Amniotic stem cell (primary cell): ENCODE measurements at regions not wholly inside any gene's neighbourhood (a gene's known extent, or its start where the extent isn't known, plus 50 kb on each side); places are given as distances from the start of the nearest gene placed in this dataset.
"Not testable (repeated sequence)": the region's sequence is repeated elsewhere in the genome, so short reads cannot be mapped to it uniquely, and the experiment has no call there.

Source experiments
- DNase-seq: peaks from one replicate; lab custom pipeline; 2025; lab: John Stamatoyannopoulos, UW

DNA sequence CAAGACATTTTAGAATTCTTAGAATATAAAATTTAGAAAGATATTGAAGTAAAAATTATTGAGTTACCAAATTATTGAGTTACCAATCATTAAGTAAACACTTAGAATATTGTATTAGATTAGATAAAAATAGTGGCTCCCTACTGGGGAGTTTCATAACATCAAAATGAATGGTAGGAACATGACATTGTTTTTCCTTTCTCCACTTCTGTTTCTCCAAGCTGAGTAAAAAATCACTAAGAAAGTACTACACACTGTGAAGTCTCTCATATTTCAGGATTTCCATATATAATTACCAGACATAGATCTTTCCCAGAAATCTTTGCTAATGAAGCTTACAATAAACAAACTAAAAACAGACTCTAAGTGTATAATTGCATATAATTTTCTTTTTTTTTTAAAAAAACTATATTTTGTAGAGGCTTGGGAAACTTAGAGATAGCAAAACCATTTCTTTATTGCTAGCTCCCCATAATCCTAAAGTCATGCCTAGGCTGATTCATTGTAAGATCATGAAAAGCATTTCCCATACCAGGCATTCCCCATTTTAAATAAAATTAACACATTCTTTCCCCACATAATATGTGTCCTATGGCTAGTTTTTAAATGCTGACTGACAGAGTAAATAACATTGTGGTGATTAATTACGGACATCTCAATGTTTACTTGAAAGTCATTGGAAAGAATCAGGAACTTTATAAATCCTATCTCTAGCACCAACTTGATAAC, 1408.7 kb upstream of the GOT2 start:
- no peak for DNase-seq

DNA sequence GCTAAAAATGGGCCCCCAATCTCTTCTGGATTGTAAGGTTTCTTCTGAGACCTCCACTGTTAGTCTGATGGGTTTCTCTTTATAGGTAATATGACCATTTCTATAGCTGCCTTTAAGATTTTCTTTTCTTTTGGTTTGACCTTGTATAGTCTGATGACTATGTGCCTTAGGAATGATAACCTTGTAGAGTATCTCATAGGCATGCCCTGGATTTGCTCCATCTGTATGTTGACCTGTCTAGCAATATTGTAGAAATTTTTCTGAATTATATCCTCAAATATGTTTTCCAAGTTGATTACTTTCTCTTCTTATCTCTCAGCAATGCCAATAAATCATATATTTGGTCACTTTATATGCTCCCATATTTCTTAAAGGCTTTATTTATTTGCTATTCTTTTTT, 1403.8 kb upstream of the GOT2 start:
- no peak for DNase-seq

DNA sequence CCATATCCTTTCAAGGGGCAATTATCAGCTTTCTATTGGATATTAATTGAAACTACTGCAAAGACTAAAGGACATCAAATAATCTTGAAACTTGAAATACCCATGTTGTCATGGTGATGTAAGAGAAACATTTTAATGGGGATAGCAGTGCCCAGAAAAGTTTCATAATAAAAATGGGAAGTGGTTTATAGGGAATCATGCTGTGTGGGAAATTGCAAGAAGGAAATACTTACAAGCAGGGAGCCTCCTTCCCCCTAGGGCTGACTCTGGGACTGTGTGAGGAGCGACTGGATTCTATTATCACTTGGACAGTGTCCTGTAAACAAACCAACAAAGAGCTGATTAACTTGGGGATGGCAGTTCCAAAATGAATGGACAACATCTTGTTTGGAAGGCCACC, 1393.1 kb upstream of the GOT2 start:
- DNase-seq: no peak

DNA sequence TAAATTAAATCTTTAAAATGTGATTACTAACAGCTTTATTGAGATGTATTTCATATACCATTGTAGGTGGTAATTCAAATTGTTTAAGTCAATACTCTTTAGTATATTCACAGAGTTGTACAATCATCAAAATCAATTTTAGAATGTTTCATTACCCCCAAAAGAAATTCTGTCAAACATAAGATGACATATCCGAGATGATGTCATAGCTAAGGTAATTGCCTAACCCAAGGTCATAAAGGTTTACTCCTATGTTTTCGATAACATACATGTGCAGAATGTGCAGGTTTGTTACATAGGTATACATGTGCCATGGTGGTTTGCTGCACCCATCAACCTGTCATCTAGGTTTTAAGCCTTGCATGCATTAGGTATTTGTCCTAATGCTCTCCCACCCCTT, 1392.0 kb upstream of the GOT2 start:
- DNase-seq: not testable (repeated sequence)

GRCh38 chr16:60123392-60124023, 1389.4 kb upstream of the GOT2 start:
- no peak for DNase-seq

GRCh38 chr16:60120586-60120985, 1386.5 kb upstream of the GOT2 start:
- no peak for DNase-seq

GRCh38 chr16:60110531-60110930, 1376.4 kb upstream of the GOT2 start:
- no peak for DNase-seq

- DNase-seq: no peak
These were observed 1373.8 kb upstream of the GOT2 start for GRCh38 chr16:60107871-60108270.

GRCh38 chr16:60107437-60107836, 1373.3 kb upstream of the GOT2 start:
- no peak for DNase-seq

DNA sequence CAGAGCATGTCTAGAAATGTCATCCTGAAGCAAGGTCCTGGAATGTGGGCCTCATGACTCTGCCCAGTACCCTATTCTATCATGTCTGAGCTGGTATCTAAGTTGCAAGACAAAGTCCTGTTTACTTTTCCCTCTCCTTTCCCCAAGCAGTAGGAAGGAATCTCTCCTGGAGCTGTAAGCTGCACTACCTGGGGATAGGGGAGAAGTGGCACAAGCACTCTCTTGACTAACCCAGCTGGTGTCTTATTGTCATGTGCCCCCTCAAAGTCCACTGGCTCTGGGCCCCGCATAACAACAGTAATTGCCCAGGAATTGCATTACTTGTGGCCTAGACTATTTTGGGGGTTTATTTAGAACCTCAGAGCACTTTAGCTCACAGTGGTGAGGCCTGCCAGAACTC, 1366.3 kb upstream of the GOT2 start:
- no peak for DNase-seq

DNA sequence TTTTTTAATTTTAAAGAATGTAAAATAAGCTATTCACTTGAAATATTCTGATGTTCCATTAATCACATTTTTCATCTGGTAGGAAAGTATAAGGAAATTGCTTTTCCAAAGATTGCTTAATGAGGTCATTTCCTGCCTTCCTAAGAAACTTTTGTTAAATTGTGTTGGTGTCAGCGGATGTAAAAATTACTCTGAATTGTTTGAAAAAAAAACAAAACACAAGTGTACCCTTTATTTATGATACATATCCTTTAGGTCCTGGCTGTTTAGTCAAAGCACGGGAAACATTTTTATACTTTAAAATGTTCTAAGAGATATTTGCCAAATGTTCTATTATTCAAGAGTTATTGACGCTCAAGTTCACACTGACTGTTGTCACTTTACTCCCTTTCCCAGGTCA, 1357.4 kb upstream of the GOT2 start:
- DNase-seq: no peak

DNA sequence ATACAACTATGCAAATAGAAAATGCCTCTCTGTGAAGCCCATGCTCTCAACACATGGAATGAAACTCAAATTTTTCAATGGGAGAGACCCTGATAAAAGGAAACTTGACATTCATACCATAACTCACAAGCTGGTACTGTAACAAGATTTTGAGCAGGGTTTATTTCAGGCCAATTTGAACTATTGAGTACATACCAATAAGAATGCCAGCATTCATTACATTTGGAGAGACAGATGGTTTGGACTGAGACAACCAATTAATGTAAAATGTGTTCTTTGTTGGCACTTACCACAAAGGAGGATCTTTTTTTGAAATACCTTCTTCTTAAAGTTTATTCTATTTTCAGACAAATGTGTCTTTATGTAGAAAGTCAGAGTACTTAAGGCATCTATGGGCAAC, 1357.0 kb upstream of the GOT2 start:
- DNase-seq: no peak

- DNase-seq: no peak
These were observed 1353.4 kb upstream of the GOT2 start for GRCh38 chr16:60087530-60087929.

GRCh38 chr16:60078819-60079218, 1344.7 kb upstream of the GOT2 start:
- not testable (repeated sequence) for DNase-seq

DNA sequence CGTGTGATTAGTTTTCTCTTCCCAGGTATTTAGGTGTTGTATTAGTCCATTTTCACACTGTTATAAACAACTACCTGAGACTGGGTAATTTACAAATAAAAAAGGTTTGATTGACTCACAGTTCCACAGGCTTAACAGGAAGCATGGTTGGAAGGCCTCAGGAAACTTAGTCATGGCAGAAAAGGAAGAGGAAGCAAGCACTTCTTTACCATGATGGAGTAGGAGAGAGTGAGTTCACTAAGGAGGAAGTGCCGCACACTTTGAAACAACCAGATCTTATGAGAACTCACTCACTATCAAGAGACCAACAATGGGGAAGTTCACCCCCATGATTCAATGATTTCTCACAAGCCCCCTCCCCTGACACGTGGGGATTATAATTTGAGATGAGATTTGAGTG, 1343.7 kb upstream of the GOT2 start:
- no peak for DNase-seq

DNA sequence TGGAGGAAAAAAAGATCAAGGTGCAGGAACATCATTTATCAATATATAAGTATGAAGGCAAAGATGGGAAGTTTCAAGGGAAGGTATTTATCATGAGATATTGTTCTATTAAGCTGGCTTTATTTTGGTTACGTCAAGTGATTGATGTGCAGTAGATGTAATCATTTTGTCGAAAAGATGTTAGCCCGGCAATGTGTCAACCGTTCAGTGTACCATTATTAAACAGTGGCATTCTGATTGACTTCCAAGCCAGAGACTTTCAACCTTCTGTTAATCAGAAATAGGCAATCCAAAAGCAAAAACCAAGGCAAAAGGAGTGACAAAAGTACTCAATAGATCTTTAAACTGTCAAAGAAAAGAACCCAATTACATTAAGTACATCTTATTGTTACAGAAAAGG, 1340.3 kb upstream of the GOT2 start:
- DNase-seq: no peak

DNA sequence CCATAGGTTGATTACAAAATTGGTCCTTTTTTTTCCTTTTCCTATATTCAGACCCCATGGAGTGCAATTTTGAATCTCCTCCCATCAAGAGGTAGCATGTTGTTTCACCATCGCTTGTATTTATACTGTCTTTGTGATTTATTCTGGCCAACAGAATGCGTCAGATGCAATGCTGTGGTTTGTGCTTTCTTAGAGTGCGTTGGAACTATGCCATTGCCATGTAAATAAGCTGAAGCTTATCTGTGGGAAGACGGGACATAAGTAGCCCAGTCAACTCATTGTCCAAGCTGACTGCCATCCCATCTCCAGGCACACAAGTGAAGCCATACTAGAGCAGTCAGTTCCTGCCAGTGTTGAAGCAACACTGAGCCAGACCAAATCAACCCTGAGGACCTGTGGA, 1339.3 kb upstream of the GOT2 start:
- no peak for DNase-seq

DNA sequence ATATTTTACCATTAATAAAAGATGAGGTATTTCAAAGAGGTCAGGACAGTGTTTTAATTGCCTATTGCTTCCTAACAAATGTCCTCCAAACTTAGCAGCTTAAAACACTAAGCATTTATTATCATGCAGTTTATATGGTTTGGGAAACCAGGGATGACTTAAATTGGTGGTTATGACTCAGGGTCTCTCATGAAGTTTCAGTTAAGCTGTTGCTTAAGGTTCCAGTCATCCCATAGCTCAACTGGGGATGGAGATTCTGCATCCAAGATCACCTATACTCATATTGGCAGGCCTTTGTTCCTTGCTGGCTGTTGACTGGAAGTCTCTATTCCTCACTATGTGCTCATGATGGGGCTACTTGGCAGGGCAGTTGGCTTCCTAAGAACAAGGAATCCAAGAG, 1329.9 kb upstream of the GOT2 start:
- DNase-seq: no peak

GRCh38 chr16:60061396-60061795, 1327.3 kb upstream of the GOT2 start:
- no peak for DNase-seq

- no peak for DNase-seq
These were observed 1326.6 kb upstream of the GOT2 start for GRCh38 chr16:60060731-60061130.

- no peak for DNase-seq
These were observed 1325.0 kb upstream of the GOT2 start for GRCh38 chr16:60059141-60059540.

GRCh38 chr16:60041671-60042070, 1307.6 kb upstream of the GOT2 start:
- no peak for DNase-seq

- no peak for DNase-seq
These were observed 1297.6 kb upstream of the GOT2 start for GRCh38 chr16:60031740-60032139.

DNA sequence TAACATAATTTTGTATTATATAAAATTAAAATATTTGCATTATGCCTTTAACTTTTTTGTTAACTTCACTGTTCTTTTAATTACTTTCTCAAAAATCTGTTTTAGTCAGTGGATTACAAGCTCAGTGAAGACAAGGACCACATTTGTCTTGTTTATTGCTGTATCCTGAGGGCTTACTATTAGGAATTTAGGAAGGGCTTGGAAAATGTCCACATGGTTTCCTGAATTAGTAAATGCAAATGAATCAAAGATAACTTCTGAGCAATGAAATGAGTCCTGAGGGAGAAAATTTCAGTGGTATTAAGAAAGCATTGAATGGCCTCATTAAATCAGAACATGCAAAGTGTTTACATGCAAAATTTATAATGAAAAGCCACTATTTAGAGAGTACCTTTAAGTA, 1293.2 kb upstream of the GOT2 start:
- DNase-seq: no peak
